ENCODE measurements at regions not wholly inside any gene's neighbourhood (a gene's known extent, or its start where the extent isn't known, plus 50 kb on each side); places are given as distances from the start of the nearest gene placed in this dataset.

- H3K27ac ChIP-seq, result no peak overlapping the region
- TF ChIP-seq CTCF (conservative IDR thresholded peaks at IDR 0.05) (no peak), ZFX (IDR thresholded peaks at IDR 0.05) (no peak)
Measured at GRCh38 chr17:70615831-70616230, 446.5 kb downstream of the KCNJ2 start.

DNA sequence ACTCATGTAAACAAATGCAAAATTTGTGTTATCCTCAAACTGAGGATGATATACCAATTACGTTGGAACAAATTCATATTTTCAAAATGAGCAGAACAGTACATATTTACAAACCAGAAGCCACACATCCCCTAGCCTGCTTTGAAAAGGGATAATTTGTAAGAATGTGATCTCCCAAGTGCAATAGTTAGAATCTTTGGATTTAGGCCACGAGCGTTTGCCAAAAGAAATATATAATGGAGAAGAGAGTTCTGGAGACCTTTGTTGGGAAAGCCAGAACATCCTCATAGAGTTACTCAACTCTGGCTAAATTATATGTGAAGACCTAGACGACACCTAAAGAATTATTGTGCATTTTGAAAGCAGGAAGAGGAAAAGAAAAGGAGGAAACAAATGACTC lies 449.3 kb downstream of the KCNJ2 start:
- H3K27ac ChIP-seq, result no peak overlapping the region
- TF ChIP-seq CTCF (conservative IDR thresholded peaks at IDR 0.05) (no peak), ZFX (IDR thresholded peaks at IDR 0.05) (no peak)

DNA sequence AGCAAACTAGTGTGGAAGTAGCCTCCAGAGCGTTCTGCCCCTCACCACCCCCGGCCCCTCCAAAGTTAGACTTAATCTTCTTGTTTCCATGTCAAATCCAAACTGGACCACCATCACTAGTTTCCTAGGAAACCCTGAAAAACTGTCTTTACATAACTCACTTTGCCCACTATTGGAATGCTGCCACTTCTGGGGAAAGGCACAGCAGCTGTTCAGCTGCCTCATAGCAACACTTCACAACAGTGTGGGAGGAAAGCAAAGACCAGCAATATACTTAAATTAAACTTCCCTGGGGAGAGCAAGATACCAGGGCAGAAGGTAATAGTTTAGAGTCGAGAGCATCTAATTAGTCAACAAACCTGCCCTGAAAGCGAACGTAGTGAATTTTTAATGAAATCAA lies 452.2 kb downstream of the KCNJ2 start:
- H3K27ac ChIP-seq, result no peak overlapping the region
- no peak for TF ChIP-seq CTCF (conservative IDR thresholded peaks at IDR 0.05)
- no peak for TF ChIP-seq ZFX (IDR thresholded peaks at IDR 0.05)

DNA sequence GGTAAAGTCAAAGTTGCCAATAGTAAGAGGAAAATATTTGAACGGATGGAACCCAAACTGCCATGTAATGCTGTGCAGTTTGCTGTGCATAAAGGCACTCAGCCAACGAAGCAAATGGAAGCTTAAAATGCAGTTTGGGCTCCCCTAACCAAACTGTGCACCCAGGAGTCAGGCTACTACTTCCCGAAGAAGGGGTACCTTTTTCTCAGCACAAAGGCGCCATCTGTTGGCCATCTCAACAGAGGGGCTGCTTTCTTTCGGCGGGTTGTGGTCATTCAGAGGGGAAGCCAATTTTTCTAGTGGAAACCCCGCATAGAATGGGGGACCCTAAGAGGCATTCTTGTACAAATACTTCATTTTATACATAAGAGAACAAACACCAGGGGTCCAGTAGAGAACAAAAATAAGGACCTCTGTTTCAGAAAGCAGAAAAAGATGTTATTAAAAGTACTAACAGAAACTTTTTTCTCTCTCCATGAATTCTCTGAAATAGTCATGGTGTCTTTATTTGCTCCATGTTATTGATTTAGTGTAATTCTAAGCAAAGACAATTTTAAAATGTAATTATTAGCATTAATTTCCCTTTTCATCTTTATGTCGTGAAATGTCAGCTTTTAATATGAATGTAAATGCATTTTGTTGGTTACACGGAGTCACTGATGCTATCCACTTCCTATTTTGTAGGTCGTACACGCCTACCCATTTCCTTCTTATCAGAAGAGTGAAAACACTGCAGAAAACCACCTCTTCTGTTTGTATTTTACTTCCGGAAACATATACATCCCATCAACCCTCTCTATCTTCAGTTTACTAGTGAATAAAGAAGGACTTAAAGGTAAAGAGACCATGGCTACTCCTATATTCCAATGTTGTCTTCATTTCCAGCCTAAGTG lies 453.3 kb downstream of the KCNJ2 start:
- TF ChIP-seq CTCF (conservative IDR thresholded peaks at IDR 0.05) (peak; percentile 73), ZFX (IDR thresholded peaks at IDR 0.05) (no peak)
- no peak overlapping the region for H3K27ac ChIP-seq

DNA sequence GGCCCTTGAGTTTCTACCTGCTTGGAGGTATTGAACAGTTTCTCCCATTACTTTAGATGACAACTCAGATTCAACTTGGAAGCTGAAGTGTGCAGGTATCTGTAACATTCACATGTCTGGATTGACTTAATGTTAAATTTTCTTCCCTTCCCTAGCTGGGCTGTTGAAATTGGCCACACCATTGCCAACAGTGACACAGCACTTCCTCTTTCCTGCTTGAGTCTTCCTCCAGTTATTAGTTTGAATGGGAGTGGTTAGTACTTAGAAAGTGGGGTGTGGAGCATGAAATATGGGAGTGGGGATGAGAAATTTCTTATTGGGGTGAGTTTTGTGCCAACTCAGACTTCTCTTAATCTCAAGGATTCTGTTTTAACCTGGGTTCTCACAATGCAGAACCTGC lies 454.9 kb downstream of the KCNJ2 start:
- TF ChIP-seq CTCF (conservative IDR thresholded peaks at IDR 0.05) (no peak), ZFX (IDR thresholded peaks at IDR 0.05) (no peak)
- no peak overlapping the region for H3K27ac ChIP-seq

GRCh38 chr17:70629902-70630301 lies 460.6 kb downstream of the KCNJ2 start:
- TF ChIP-seq ZFX (IDR thresholded peaks at IDR 0.05) (no peak), CTCF (conservative IDR thresholded peaks at IDR 0.05) (peak; percentile 56)
- H3K27ac ChIP-seq, result no peak overlapping the region

GRCh38 chr17:70636517-70637133 lies 467.3 kb downstream of the KCNJ2 start:
- no peak overlapping the region for H3K27ac ChIP-seq
- TF ChIP-seq CTCF (conservative IDR thresholded peaks at IDR 0.05), result peak; percentile 76
- TF ChIP-seq ZFX (IDR thresholded peaks at IDR 0.05), result no peak
